ENCODE measurements at regions not wholly inside any gene's neighbourhood (a gene's known extent, or its start where the extent isn't known, plus 50 kb on each side); places are given as distances from the start of the nearest gene placed in this dataset.

GRCh38 chr7:21336743-21337142, 91.1 kb upstream of the SP4 start:
- no peak for TF ChIP-seq CTCF (IDR thresholded peaks at IDR 0.05)
- no peak for TF ChIP-seq POLR2A (IDR thresholded peaks at IDR 0.05)
